Esophagus (tissue), 2 donors: ENCODE measurements at regions not wholly inside any gene's neighbourhood (a gene's known extent, or its start where the extent isn't known, plus 50 kb on each side); places are given as distances from the start of the nearest gene placed in this dataset.

Experiments
- H3K27ac ChIP-seq, 2 donors: one replicate each; pipeline ENCODE4 v1.5.1; 2013; ENCODE audit warnings: low read depth in 2 of 2, mild to moderate bottlenecking in 2 of 2, inconsistent platforms in 1 of 2, low read length in 1 of 2, moderate library complexity in 1 of 2
- H3K27me3 ChIP-seq, 2 donors: one replicate each; pipeline ENCODE4 v1.6.1; 2013; ENCODE audit warnings: low read length in 2 of 2, control low read depth in 1 of 2, mild to moderate bottlenecking in 1 of 2; ENCODE audit not compliant: insufficient read depth in 2 of 2, control insufficient read depth in 1 of 2
- H3K36me3 ChIP-seq, 2 donors: one replicate each; pipeline ENCODE4 v1.6.1; 2013; ENCODE audit warnings: low read length in 1 of 2; ENCODE audit not compliant: control insufficient read depth in 2 of 2, insufficient read depth in 2 of 2
- H3K4me1 ChIP-seq, 2 donors: one replicate each; pipeline ENCODE4 v1.6.1; 2013; ENCODE audit warnings: low read length in 1 of 2; ENCODE audit not compliant: control insufficient read depth in 2 of 2, insufficient read depth in 2 of 2
- H3K4me3 ChIP-seq, 2 donors: one replicate each; pipeline ENCODE4 v1.5.1; 2013; ENCODE audit warnings: low read length in 2 of 2, mild to moderate bottlenecking in 2 of 2, low read depth in 1 of 2, moderate library complexity in 1 of 2
- H3K9me3 ChIP-seq, 2 donors: one replicate each; pipeline ENCODE4 v1.6.1; 2013; ENCODE audit warnings: mild to moderate bottlenecking in 2 of 2, low read depth in 1 of 2, low read length in 1 of 2, moderate library complexity in 1 of 2; ENCODE audit not compliant: control insufficient read depth in 2 of 2, insufficient read depth in 1 of 2
- WGBS, 2 donors: extraction: QIAGEN DNeasy Blood & Tissue Kit; methylation state at CpG; one replicate each; pipeline ENCODE4 v1.1.7; 2013; 5-methylcytosine and 5-hydroxymethylcytosine counted together
- donor health status: healthy with polysubstance abuse.
- donor health status: Bipolar disorder and iron deficiency.

DNA sequence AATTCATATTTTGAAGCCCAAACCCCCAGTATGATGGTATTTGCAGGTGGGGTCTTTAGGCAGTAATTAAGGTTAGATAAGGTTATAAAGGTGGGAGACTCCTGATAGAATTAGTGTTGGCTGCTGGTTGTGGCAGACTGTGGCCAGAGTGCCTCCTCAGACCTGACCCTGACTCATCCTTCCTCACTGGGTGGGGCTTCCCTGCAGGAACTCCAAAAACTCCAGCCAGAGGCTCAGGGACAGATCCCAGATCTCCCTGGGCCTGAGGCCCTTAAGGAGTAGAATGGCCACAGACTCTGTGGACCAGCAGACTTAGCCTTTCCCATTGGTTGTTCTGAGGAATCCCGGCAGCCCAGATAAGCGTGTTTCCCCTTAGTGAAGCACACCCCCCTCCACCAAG lies 463.0 kb upstream of the CPEB2 start:
- no peaks in the 10 kb centered on the region for H3K4me1 ChIP-seq
- WGBS, 2 donors, result 73 to 95% methylated on average over 2 of the region's 2 CpGs

DNA sequence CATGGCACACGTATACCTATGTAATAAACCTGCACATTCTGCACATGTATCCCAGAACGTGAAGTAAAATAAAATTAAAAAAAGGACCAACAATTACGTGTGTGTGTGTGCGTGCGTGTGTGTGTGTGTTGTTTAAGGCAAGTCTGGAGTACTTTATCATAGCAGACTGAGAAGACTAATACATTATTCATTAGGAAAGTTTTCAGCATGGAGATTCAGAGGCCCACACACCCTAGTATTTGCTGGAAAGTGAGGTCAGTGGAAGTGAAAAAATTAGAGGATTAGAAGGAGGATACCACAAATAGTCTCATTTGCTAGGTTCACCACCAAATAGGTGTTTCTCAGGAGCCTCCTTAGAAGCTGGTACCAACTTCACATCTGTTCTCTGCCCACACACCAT lies 457.1 kb upstream of the CPEB2 start:
- H3K4me3 ChIP-seq, result no peak overlapping the region
- WGBS, 2 donors, result 91 to 92% methylated on average over 5 of the region's 5 CpGs
- no peaks in the 10 kb centered on the region for H3K9me3 ChIP-seq
- H3K4me1 ChIP-seq, result no peaks in the 10 kb centered on the region
- no peak overlapping the region for H3K27ac ChIP-seq
- H3K36me3 ChIP-seq, result no peaks in the 10 kb centered on the region
- no peaks in the 10 kb centered on the region for H3K27me3 ChIP-seq

More for the DNA sequence above, 463.0 kb upstream of the CPEB2 start:
- H3K36me3 ChIP-seq, result no peaks in the 10 kb centered on the region
- no peak overlapping the region for H3K27ac ChIP-seq
- no peaks in the 10 kb centered on the region for H3K9me3 ChIP-seq
- no peak overlapping the region for H3K4me3 ChIP-seq
- no peaks in the 10 kb centered on the region for H3K27me3 ChIP-seq

DNA sequence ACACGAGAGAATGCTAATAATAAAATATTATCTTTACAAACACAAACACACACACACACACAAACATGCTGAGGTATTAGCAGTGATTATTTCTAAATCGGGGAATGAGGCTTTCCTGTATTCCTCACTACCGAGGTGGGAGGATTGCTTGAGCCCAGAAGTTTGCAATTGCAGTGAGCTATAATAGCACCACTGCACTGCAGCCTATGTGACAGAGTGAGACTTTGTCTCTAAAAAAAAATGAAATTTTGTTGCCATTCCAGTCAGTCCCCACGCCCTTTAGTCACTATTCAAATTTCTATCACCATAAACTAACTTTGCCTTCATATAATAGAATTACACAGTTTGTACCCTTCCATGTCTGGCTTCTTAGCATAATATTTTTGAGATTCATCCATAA lies 456.5 kb upstream of the CPEB2 start:
- Histone ChIP-seq H3K27ac (no peak overlapping the region), H3K4me3 (no peak overlapping the region), H3K27me3 (no peaks in the 10 kb centered on the region), H3K36me3 (no peaks in the 10 kb centered on the region), H3K9me3 (no peaks in the 10 kb centered on the region), H3K4me1 (no peaks in the 10 kb centered on the region)
- WGBS, 2 donors, result 66 to 69% methylated on average over 4 of the region's 4 CpGs

DNA sequence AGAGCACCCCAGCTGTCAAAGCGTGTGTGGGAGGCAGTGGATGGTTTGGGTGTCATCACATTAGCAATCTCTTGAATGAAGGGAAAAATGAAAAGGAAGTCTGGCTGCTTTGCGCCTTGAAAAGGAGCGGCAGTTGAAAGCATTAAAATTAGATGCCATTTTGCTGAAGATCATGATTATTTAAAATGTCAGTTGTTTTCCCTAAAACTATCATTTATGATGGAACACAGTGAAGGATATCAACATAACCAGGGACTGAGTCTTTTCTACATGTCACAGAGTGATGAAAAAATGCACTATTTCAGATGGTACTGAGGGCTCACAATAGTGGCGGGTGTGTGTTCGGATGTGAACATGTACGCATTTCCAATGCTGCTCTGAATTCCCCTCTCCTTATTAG lies 450.2 kb upstream of the CPEB2 start:
- Histone ChIP-seq H3K4me3 (no peak overlapping the region), H3K27ac (no peak overlapping the region), H3K27me3 (no peaks in the 10 kb centered on the region), H3K9me3 (no peaks in the 10 kb centered on the region), H3K4me1 (no peaks in the 10 kb centered on the region), H3K36me3 (no peaks in the 10 kb centered on the region)
- WGBS, 2 donors, result 90% methylated on average over 6 of the region's 6 CpGs

DNA sequence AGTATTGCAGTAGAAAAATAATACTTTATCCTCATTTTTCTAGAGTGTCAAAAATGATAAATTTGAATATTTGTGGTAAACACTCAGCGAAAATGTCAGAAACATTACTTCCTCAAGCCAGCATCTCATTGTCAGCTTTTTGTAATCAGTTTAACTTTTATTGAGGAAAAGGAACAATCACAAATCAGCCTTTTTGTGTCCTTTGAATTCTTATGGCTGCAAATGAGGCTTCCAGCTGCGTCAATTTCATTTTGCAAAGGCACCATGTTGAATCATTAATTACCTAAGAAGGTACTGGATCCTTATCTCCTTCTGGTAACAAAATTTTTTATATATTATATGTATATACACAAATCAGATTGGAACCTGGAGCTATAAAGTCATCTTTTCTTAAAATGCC lies 442.6 kb upstream of the CPEB2 start:
- Histone ChIP-seq H3K9me3 (no peaks in the 10 kb centered on the region), H3K36me3 (no peaks in the 10 kb centered on the region)
- 85% methylated on average over 2 of the region's 2 CpGs for WGBS, 2 donors

DNA sequence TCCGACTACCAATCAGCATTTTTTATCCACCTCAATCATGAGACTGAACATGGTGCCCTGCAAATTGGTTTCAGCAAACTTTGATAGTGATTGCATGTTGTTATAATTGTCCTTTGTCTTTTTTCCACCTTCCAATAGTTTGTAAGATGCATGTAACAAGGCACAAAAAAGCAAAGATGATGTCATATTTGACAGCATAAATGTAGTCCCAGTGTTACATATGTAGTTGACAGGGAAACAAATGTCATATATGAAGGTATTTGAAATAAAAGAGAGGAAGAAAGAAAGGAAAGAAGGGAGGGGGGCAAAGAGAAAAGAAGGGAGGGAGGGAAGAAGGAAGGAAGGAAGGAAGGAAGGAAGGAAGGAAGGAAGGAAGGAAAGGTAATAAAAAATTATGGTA lies 441.7 kb upstream of the CPEB2 start:
- no peak overlapping the region for H3K4me3 ChIP-seq
- 76 to 91% methylated on average over 1 of the region's 1 CpG for WGBS, 2 donors
- H3K4me1 ChIP-seq, result no peaks in the 10 kb centered on the region

More for the DNA sequence above, 442.6 kb upstream of the CPEB2 start:
- Histone ChIP-seq H3K27ac (no peak overlapping the region), H3K27me3 (no peaks in the 10 kb centered on the region), H3K4me3 (no peak overlapping the region), H3K4me1 (no peaks in the 10 kb centered on the region)

DNA sequence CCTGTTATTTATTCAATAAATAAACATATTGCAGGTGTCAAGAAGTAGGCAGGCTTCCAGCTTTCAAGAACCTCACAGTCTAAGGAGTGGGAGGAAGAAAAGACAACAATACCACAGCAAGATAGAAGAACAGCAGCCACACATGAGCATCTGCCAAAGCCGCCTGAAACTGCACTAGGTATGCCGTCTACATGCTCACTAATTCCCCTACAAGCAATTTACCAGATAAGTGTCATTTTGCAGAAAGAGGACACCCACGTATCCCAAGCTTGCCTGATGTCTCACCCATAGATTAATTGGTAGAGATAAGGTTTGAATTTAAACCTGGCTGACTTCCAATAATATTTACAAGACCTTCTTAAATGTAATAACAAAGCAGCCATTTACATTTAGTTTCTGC lies 439.4 kb upstream of the CPEB2 start:
- H3K27me3 ChIP-seq, result no peaks in the 10 kb centered on the region
- no peaks in the 10 kb centered on the region for H3K4me1 ChIP-seq
- no peak overlapping the region for H3K4me3 ChIP-seq
- H3K36me3 ChIP-seq, result no peaks in the 10 kb centered on the region
- no peaks in the 10 kb centered on the region for H3K9me3 ChIP-seq
- H3K27ac ChIP-seq, result no peak overlapping the region
- 62 to 69% methylated on average over 3 of the region's 3 CpGs for WGBS, 2 donors

More for the DNA sequence above, 441.7 kb upstream of the CPEB2 start:
- Histone ChIP-seq H3K9me3 (no peaks in the 10 kb centered on the region), H3K27me3 (no peaks in the 10 kb centered on the region), H3K36me3 (no peaks in the 10 kb centered on the region), H3K27ac (no peak overlapping the region)

DNA sequence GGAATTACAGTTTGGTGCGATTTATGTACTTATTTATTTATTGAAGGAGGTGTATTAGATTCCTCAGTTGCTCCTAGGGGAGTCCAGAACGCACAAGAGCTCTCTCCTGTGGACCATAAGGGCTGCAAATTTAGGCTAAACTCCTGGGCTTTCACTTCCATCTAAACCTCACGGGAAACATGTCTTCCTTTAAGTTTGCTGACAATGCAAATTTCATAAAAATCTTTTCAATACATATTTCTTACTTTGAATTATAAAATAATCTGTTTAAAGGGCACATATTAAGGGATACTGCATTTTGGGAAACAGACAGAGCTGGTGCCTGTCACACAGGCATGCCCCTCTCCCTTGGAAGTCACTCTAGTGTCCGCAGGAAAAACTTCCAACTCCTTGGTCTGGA lies 438.0 kb upstream of the CPEB2 start:
- Histone ChIP-seq H3K27ac (no peak overlapping the region), H3K4me1 (no peaks in the 10 kb centered on the region), H3K9me3 (no peaks in the 10 kb centered on the region), H3K27me3 (no peaks in the 10 kb centered on the region), H3K4me3 (no peak overlapping the region), H3K36me3 (no peaks in the 10 kb centered on the region)
- WGBS, 2 donors, result 77 to 81% methylated on average over 4 of the region's 4 CpGs

DNA sequence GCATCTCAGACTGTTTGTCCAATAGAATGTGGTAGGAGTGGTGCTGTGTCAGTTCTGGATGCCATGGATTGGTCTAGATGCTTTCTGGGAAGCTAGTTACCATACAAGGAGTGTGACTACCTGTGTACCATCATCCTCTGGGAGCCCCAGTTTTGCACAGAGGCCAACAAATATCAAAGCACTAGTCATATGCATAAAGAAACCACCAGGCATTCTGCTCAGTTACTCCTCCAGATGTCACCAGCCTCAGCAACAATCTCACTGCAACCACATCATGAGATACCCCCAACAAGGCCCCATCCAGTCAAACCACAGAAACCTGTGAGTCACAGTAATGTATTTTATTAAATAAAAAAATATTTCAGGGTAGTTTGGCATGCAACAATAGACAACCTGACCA lies 435.8 kb upstream of the CPEB2 start:
- no peaks in the 10 kb centered on the region for H3K9me3 ChIP-seq
- no peaks in the 10 kb centered on the region for H3K27me3 ChIP-seq
- no peak overlapping the region for H3K27ac ChIP-seq
- no peak overlapping the region for H3K4me3 ChIP-seq
- no peaks in the 10 kb centered on the region for H3K4me1 ChIP-seq
- H3K36me3 ChIP-seq, result no peaks in the 10 kb centered on the region

DNA sequence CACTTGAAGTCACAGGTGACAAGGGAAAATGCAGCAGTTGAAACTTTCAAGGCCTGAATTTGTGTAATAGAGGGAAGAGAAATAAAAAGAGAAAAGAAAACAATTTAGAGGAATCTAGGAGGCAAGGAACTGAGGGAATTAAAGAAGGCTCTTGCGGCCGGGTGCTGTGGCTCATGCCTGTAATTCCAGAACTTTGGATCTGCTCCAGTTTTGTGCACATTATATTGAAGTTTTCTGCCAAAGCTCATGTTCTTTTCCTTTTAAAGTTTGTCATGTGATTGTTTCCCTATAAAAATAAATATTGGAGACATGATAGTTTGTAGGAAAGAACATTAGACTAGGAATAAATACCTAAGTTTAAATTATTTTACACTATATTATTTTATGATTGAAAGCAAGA lies 433.9 kb upstream of the CPEB2 start:
- 23 to 64% methylated on average over 2 of the region's 2 CpGs for whole genome bisulfite sequencing, 2 donors
- H3K4me3 ChIP-seq, result no peak overlapping the region
- no peaks in the 10 kb centered on the region for H3K36me3 ChIP-seq
- H3K27me3 ChIP-seq, result no peaks in the 10 kb centered on the region
- peaks cover 0 to under 1% of the 10 kb centered on the region in 2 donors for H3K9me3 ChIP-seq
- no peak overlapping the region for H3K27ac ChIP-seq
- no peaks in the 10 kb centered on the region for H3K4me1 ChIP-seq
